ENCODE measurements at regions not wholly inside any gene's neighbourhood (a gene's known extent, or its start where the extent isn't known, plus 50 kb on each side); places are given as distances from the start of the nearest gene placed in this dataset.

DNA sequence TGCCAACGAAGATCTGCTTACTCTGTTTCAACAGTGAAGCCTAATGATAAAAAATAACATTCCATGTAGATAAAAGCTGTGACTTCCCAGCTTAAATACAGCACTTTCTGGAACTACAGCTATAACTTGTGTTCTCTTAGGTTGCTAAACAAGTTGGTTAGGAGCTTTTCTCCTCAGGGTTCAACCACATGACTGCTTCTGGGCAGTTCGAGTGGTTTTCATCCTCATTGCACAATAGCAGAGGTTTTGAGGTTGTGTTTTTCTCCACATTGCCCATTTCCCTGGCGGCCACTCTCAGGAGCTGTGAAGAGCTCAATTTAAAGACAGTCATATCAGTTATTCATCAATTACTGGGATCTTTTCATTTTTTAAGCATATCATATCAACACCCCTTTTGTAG, 102.2 kb upstream of the CYP1B1 start:
- Histone ChIP-seq H3K36me3 (no peaks in the 10 kb centered on the region), H3K27me3 (no peaks in the 10 kb centered on the region), H3K9me3 (no peaks in the 10 kb centered on the region), H3K27ac (peak overlapping the region; percentile 69), H3K4me3 (no peak overlapping the region), H3K4me1 (peaks cover 27% of the 10 kb centered on the region)
- TF ChIP-seq EP300 (IDR thresholded peaks at IDR 0.05) = no peak
- peak; percentile 11 to 35 (median 17) for TF ChIP-seq POLR2AphosphoS5 (IDR thresholded peaks at IDR 0.05)
- peak in 1 of 2 donors; percentile 67 for DNase-seq (ENCODE audit: low spot score in 2 of 2)
- WGBS = 53% methylated on average over 3 of the region's 3 CpGs

DNA sequence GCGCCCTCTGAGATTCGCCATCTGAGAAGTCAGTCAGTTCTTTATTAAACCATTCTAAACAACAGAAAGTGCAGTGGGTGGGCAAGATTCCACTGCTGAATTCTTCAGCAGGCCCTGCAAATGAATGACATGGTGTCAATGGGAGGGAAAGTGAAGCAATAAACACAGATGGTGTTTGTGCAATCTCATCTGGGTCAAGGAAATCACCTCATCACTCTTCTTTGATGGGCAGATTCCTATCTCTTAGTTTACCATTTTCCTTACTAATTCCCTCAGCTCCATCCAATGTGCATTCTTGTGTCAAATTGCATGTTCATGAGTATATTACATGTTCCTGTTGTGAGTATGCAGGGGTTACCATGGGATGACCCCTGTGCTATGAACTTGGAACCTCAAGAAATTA, 100.7 kb upstream of the CYP1B1 start:
- TF ChIP-seq POLR2AphosphoS5 (IDR thresholded peaks at IDR 0.05) (peak; percentile 60 to 92 (median 81)), EP300 (IDR thresholded peaks at IDR 0.05) (no peak)
- H3K4me3 ChIP-seq = no peak overlapping the region
- no peaks in the 10 kb centered on the region for H3K36me3 ChIP-seq
- DNase-seq (ENCODE audit: low spot score in 2 of 2) = peak; percentile 70 to 80
- 100% methylated on average over 2 of the region's 2 CpGs for WGBS
- no peaks in the 10 kb centered on the region for H3K9me3 ChIP-seq
- H3K27ac ChIP-seq = no peak overlapping the region
- peaks cover 27% of the 10 kb centered on the region for H3K4me1 ChIP-seq
- no peaks in the 10 kb centered on the region for H3K27me3 ChIP-seq

DNA sequence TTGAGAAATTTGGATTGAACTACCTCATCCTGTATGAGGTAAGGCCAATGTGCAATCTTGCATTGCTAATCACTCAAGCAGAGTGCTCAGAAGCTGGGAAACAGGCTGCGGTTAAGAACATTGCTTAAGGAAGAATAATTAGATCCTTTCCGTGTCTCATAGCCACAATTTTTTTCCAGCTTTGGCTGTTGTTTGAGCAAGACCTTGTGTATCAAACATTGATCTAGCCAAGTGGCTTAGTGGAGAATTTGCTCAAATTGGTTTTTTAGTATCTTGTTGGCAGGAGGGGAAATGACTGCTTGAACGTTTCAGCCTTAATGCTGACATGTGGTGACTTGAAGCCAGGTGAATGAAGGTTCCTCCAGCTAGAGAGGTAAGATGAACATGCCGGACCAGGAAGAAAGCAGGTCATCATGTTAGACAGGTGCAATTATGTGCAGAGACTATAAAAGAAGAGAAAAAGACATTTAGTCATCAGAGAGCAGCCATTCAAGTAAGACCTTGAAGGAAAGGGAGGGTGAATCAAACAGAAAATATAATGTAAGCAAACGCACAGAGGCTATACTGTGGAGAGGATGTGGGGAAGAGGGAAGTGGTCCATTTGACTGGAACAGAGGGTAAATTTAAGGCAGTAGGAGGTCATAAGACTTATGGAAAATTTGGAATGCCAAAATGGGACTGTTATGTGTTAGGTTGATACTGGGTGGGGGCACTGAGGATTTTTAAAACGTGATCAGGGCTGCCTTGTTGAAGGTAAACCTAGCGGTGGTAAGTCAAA, 98.9 kb upstream of the CYP1B1 start:
- Histone ChIP-seq H3K4me1 (peaks cover 27% of the 10 kb centered on the region), H3K36me3 (no peaks in the 10 kb centered on the region), H3K27ac (no peak overlapping the region), H3K9me3 (no peaks in the 10 kb centered on the region), H3K27me3 (no peaks in the 10 kb centered on the region), H3K4me3 (no peak overlapping the region)
- DNase-seq (ENCODE audit: low spot score in 2 of 2) = no peak
- 53% methylated on average over 7 of the region's 7 CpGs for WGBS
- TF ChIP-seq EP300 (IDR thresholded peaks at IDR 0.05) (no peak), POLR2AphosphoS5 (IDR thresholded peaks at IDR 0.05) (peak in 2 of 3 donors; percentile 70 to 93)

DNA sequence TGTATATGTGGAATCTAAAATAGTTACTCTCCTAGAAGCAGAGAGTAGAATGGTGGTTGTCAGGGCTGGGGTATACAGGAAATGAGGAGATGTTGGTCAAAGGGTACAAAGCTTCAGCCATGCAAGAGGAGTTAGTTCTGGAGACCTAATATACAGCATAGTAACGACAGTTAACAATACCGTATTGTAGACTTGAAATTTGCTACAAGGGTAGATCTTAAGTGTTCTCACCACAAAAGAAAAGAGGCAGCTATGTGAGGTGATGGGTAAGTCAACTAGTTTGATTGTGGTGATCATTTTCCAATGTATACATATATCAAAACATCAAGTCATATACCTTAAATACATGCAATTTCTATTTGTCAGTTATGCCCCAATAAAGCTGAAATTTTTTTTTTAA, 98.2 kb upstream of the CYP1B1 start:
- Histone ChIP-seq H3K27ac (no peak overlapping the region), H3K27me3 (no peaks in the 10 kb centered on the region), H3K9me3 (no peaks in the 10 kb centered on the region), H3K4me1 (peaks cover 27% of the 10 kb centered on the region), H3K36me3 (no peaks in the 10 kb centered on the region), H3K4me3 (no peak overlapping the region)
- DNase-seq (ENCODE audit: low spot score in 2 of 2) = no peak
- 70% methylated on average over 2 of the region's 2 CpGs for WGBS
- no peak for TF ChIP-seq POLR2A (IDR thresholded peaks at IDR 0.05)
- no peak for TF ChIP-seq POLR2AphosphoS5 (IDR thresholded peaks at IDR 0.05)
- TF ChIP-seq, protein P1, sequence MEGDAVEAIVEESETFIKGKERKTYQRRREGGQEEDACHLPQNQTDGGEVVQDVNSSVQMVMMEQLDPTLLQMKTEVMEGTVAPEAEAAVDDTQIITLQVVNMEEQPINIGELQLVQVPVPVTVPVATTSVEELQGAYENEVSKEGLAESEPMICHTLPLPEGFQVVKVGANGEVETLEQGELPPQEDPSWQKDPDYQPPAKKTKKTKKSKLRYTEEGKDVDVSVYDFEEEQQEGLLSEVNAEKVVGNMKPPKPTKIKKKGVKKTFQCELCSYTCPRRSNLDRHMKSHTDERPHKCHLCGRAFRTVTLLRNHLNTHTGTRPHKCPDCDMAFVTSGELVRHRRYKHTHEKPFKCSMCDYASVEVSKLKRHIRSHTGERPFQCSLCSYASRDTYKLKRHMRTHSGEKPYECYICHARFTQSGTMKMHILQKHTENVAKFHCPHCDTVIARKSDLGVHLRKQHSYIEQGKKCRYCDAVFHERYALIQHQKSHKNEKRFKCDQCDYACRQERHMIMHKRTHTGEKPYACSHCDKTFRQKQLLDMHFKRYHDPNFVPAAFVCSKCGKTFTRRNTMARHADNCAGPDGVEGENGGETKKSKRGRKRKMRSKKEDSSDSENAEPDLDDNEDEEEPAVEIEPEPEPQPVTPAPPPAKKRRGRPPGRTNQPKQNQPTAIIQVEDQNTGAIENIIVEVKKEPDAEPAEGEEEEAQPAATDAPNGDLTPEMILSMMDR (IDR thresholded peaks at IDR 0.05) = no peak
- no peak for TF ChIP-seq EP300 (IDR thresholded peaks at IDR 0.05)

DNA sequence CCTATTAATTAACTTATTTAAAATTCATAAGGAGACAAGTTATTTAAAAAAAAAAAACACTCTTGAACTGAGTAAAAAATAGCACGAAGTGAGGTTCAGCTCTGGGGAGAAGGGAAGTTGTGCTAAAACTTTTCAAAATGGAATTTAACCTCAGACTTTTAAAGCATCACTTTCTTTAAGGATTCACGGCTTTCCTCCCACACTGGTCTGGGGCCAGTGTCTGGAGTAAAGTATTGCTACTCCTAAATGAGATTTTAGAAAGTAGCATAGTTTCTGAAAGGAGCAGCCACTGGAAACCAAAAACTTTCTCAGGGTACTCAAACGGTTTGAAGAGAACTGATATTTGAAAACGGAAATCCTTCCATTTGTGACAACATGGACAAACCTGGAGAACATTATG, 97.7 kb upstream of the CYP1B1 start:
- no peak for DNase-seq (ENCODE audit: low spot score in 2 of 2)
- Histone ChIP-seq H3K4me1 (peaks cover 25% of the 10 kb centered on the region), H3K27ac (no peak overlapping the region), H3K36me3 (no peaks in the 10 kb centered on the region), H3K9me3 (no peaks in the 10 kb centered on the region), H3K4me3 (no peak overlapping the region), H3K27me3 (no peaks in the 10 kb centered on the region)
- no peak for TF ChIP-seq POLR2A (IDR thresholded peaks at IDR 0.05)
- TF ChIP-seq, protein P1 (IDR thresholded peaks at IDR 0.05) = no peak
- TF ChIP-seq POLR2AphosphoS5 (IDR thresholded peaks at IDR 0.05) = no peak
- no peak for TF ChIP-seq EP300 (IDR thresholded peaks at IDR 0.05)
- WGBS = 78% methylated on average over 4 of the region's 4 CpGs

DNA sequence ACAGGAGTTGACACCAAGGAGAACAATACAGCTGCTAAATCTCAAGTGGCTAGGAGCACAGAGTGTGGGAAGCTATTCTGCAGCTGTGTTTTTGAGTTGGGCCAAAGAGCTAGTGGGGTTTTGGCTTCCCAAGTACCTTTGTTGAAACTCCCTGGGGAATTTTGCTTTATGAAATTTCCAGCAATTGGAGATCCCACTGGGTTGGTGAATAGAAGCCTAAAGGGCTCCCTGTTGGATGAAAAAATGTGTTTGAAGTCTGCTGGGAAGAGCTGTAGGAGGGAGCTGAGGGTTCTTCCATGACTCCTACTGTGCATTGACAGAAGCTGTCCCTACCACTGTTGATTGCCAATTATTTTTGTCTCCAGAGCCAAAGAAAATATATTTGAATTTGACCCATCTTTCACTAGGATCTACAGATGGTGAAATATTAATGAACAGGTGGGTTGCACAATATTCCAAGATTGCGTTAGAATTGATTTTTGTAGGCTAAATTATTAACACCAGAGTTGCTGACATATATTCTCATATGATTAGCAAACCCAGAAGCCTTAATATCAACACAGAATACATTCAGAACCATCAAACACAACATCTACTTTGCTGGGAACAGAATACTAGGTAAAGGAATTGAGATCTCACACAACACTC, 95.4 kb upstream of the CYP1B1 start:
- Histone ChIP-seq H3K27me3 (no peaks in the 10 kb centered on the region), H3K4me1 (peaks cover 23% of the 10 kb centered on the region), H3K9me3 (no peaks in the 10 kb centered on the region), H3K4me3 (no peak overlapping the region), H3K27ac (no peak overlapping the region), H3K36me3 (no peaks in the 10 kb centered on the region)
- no peak for TF ChIP-seq POLR2A (IDR thresholded peaks at IDR 0.05)
- TF ChIP-seq, protein P1 (IDR thresholded peaks at IDR 0.05) = no peak
- TF ChIP-seq EP300 (IDR thresholded peaks at IDR 0.05) = no peak
- TF ChIP-seq POLR2AphosphoS5 (IDR thresholded peaks at IDR 0.05) = no peak
- no peak for DNase-seq (ENCODE audit: low spot score in 2 of 2)
- 59% methylated on average over 1 of the region's 1 CpG for WGBS

Measured in suprapubic skin (tissue), 4 donors.